ENCODE measurements at regions not wholly inside any gene's neighbourhood (a gene's known extent, or its start where the extent isn't known, plus 50 kb on each side); places are given as distances from the start of the nearest gene placed in this dataset.
"Not testable (repeated sequence)": the region's sequence is repeated elsewhere in the genome, so short reads cannot be mapped to it uniquely, and the experiment has no call there.

GRCh38 chr7:106563466-106564150 is 97.3 kb downstream of the CCDC71L start:
- DNase-seq (ENCODE audit: low spot score) (no peak), ATAC-seq (no peak)

DNA sequence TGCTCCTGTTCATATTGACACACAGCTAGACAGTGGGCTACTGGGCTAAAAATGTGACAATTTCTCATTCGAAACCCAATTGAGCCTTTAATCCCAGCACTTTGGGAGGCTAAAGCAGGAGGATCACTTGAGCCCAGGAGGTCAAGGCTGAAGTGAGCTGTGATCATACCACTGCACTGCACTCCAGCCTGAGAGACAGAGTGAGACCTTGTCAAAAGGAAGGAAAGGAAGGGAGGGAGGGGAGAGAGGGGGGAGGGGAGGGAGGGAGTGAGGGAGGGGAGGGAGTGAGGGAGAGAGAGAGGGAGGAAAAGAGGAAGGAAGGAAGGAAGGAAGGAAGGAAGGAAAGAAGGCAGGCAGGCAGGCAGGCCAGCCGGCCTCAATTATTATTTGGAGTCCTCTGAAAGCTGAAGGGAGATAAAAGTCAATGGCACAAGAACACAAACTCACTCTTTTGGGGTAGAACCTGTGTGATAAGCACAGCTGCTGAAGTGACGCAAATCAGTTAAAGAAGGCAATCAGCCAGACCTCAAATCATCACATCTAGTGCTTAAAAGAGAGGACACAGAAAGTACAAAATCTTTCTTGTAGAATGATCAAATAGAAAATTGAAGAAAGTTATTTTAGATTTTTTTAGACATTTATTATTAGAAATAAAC is 98.1 kb downstream of the CCDC71L start:
- ATAC-seq (no peak), DNase-seq (ENCODE audit: low spot score) (no peak)

DNA sequence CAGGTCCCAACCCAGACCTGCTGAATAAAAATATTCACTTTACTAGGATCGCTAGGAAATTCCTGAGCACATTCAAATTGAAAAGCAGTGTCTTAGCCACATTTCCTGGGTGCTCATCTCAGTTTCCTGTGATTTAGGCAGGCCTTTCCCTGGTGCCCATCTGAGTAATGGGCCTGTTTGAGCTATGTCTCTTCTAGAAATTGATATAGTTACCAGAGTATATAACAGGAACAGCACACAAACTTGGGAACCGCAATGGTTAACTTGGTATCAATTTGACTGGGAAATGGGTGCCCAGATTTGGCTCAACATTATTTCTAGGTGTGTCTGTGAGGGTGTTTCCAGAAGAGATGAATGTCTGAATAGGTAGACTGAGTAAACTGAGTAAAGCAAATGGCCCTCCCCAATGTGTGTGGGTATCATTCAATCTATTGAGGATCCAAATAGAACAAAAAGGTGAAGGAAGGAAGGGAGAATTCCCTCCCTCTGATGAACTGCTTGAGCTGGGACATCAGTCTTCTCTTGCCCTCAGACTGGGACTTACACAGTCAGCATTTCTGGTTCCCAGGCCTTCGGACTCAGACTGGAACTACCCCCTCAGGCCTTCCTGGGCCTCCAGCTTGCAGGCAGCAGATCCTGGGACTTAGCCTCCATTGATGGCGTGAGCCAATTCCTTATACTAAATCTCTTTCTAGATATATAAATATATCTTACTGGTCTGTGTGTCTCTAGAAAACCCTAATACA is 99.1 kb downstream of the CCDC71L start:
- no peak for DNase-seq (ENCODE audit: low spot score)
- ATAC-seq, result no peak

DNA sequence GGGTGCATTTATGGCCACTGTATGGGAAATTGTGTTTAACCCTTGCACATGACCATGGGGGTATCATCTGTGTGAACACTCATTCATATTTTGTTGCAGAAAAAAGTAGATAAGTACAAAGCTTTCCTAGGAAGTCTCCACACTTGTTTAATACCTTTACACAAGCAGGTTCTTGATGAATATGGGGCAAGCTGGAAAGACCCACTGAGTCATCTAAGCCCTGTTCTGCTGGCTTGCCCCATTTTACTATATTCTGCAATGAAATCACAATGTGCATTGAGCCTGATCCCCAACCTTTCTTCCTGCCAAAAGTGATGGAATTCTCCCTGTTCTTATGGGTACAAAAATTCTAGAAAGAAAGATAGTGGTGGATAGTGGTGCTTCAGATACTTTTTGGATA is 99.8 kb downstream of the CCDC71L start:
- DNase-seq (ENCODE audit: low spot score) (no peak), ATAC-seq (no peak)

DNA sequence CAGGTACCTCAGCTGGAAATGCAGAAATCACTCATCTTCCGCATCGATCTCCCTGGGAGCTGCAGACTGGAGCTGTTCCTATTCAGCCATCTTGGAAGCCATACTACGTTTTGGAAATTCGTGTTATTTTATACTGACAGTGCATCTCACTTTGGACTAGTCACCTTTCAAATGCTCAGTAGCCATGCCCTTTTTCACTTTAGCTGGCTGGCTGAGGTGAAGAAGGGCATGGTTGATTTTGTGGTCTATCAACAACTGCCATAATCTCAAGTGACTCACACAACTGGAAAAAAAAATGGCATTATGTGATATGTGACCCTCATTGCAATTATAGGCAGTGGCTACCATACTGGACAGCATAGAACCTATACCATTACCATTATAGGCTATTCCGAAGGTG is 100.5 kb downstream of the CCDC71L start:
- ATAC-seq (no peak), DNase-seq (ENCODE audit: low spot score) (no peak)

DNA sequence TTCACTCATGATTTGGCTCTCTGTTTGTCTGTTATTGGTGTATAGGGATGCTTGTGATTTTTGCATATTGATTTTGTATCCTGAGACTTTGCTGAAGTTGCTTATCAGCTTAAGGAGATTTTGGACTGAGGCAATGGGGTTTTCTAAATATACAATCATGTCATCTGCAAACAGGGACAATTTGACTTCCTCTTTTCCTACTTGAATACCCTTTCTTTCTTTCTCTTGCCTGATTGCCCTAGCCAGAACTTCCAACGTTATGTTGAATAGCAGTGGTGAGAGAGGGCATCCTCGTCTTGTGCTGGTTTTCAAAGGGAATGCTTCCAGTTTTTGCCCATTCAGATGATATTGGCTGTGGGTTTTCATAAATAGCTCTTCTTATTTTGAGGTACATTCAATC is 104.7 kb downstream of the CCDC71L start:
- not testable (repeated sequence) for ATAC-seq; DNase-seq (ENCODE audit: low spot score)

- DNase-seq (ENCODE audit: low spot score); ATAC-seq: not testable (repeated sequence)
These were observed 106.3 kb downstream of the CCDC71L start for GRCh38 chr7:106554623-106555022.

- DNase-seq (ENCODE audit: low spot score), result no peak
- no peak for ATAC-seq
These were observed 107.5 kb downstream of the CCDC71L start for GRCh38 chr7:106553446-106553836.

DNA sequence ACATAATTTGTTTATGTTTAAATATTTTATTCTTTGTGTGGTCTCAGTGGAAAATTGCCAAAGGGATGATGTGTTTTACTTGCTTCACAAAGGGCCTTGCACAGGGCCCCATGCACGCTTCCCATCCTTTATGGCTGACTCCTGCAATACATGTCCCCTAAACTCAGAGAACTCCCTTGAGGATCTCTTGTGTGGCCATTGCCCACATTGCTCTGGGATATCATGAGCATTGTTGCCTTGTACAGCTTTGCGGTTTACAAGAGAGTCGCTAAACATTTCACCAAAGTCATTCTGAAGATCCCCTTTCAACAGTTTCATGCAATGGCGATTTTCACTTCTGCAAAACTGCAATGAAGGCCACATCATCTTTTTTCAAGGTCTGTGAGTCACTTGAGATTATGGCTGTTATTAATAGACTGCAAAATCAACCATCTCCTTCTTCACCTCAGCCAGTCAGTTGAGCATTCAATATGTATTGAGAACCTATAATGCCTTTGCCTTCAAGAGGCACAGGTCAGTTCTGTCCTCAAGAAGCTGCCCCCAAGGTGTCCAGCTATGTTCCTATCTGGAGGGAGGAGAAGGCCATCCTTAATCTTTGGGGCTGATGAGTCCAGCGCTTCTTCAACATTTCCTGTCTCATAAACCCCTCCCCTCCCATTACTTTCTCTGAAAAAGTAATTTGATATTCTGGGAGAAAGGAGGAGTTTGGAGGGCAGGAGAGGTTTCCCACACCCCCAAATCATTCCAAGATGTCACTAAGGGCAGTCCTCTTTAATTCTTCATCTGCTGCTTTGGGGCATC is 108.1 kb downstream of the CCDC71L start:
- DNase-seq (ENCODE audit: low spot score), result no peak
- ATAC-seq, result peak; percentile 20

- ATAC-seq (no peak), DNase-seq (ENCODE audit: low spot score) (no peak)
These were observed 109.0 kb downstream of the CCDC71L start for GRCh38 chr7:106551936-106552335.

DNA sequence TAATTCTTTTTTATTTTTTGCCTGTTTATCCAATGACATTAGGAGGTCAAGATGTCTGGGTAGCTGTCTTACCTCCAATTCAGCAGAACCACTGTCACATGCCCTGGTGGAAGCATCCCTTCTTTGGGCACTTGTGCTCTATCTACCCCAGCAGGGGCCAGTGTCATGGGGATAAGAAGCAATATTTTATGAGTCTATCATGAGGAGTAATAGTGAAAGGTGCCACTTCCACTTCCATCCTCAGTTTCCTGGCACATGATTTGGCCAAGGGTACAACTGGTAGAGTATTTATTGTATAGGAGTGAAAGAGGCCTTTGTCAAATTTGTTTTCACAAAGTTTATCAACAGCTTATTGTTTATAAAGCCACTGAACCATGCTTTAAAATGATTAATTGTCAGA is 112.5 kb downstream of the CCDC71L start:
- no peak for DNase-seq (ENCODE audit: low spot score)
- no peak for ATAC-seq

- no peak for ATAC-seq
These were observed 115.7 kb downstream of the CCDC71L start for GRCh38 chr7:106545275-106545674.

GRCh38 chr7:106543221-106543757 is 117.7 kb downstream of the CCDC71L start:
- ATAC-seq, result peak; percentile 6
- no peak for DNase-seq (ENCODE audit: low spot score)

More at GRCh38 chr7:106545275-106545674, 115.7 kb downstream of the CCDC71L start:
- DNase-seq (ENCODE audit: low spot score), result no peak

GRCh38 chr7:106542550-106543220 is 118.3 kb downstream of the CCDC71L start:
- peak; percentile 70 for DNase-seq (ENCODE audit: low spot score)
- peak; percentile 99 for ATAC-seq

GRCh38 chr7:106538638-106539037 is 122.3 kb downstream of the CCDC71L start:
- no peak for ATAC-seq
- no peak for DNase-seq (ENCODE audit: low spot score)

- ATAC-seq (no peak), DNase-seq (ENCODE audit: low spot score) (no peak)
These were observed 123.8 kb downstream of the CCDC71L start for GRCh38 chr7:106537119-106537518.

- DNase-seq (ENCODE audit: low spot score) (no peak), ATAC-seq (no peak)
These were observed 124.9 kb downstream of the CCDC71L start for GRCh38 chr7:106536079-106536478.

DNA sequence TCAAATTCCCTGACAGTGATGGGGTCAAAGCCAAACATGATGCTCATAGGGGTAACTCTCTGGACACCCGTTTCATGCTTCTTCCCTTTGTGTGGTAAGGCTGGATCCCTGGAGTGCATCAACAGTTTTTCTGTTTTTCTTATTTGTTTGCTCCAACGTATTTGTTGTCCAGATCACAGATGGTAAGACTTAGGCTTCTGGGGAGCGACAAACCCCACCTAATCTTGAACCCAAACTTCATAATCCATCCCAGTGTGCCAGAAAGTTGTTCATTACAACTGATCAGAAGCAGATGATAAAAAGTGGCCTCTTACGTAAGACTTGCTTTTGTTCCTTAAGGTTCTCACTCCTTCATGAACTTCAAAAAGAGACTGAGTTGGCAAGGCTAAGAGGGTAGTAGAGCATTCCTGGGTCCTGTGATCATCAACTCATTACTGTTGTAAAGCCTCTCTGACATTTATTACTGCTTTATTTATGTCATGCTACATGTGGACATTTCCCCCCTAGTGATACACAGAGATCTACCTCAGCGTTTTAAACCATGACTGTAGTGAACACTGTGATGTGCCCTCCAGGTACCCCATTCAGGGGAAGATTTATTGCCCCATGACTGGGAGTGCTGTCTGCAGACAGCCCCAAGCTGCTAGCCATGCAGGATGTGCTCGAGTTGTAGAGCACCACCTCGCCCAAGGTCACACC is 125.6 kb downstream of the CCDC71L start:
- ATAC-seq (no peak), DNase-seq (ENCODE audit: low spot score) (no peak)

DNA sequence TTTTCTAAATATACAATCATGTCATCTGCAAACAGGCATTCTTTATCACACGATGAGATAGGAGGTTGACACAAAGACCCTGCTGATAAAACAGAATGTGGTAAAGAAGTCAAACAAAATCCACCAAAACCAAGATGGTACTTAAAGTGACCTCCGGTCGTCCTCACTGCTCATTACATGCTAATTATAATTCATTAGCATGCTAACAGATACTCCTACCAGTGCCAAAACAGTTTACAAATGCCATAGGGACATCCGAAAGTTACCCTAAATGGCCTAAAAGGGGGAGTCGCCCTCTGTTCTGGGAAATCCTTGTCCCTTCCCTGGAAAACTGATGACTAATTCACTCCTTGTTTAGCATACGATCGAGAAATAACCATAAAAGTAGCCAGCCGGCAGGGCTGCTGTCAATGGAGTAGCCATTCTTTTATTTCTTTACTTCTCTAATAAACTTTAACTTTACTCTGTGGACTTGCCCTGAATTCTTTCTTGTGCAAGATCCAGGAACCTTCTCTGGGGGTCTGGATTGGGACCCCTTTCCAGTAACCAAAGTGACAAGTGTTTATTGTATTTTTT is 126.6 kb downstream of the CCDC71L start:
- DNase-seq (ENCODE audit: low spot score), result no peak
- no peak for ATAC-seq
